ENCODE measurements at regions not wholly inside any gene's neighbourhood (a gene's known extent, or its start where the extent isn't known, plus 50 kb on each side); places are given as distances from the start of the nearest gene placed in this dataset.

- H3K4me3 ChIP-seq (ENCODE audit: low read depth, low read length): no peak overlapping the region
- TF ChIP-seq CTCF (IDR thresholded peaks at IDR 0.05; ENCODE audit: low read depth, low read length): no peak
These were observed 475.2 kb downstream of the SETD4 start for GRCh38 chr21:35585155-35585554.

- H3K4me3 ChIP-seq (ENCODE audit: low read depth, low read length): no peak overlapping the region
These were observed 476.6 kb downstream of the SETD4 start for GRCh38 chr21:35583566-35584216.

GRCh38 chr21:35582731-35583130 is 477.6 kb downstream of the SETD4 start:
- TF ChIP-seq CTCF (IDR thresholded peaks at IDR 0.05; ENCODE audit: low read depth, low read length): no peak
- H3K4me3 ChIP-seq (ENCODE audit: low read depth, low read length): no peak overlapping the region

More at GRCh38 chr21:35583566-35584216, 476.6 kb downstream of the SETD4 start:
- no peak for TF ChIP-seq CTCF (IDR thresholded peaks at IDR 0.05; ENCODE audit: low read depth, low read length)

- TF ChIP-seq CTCF (IDR thresholded peaks at IDR 0.05; ENCODE audit: low read depth, low read length): no peak
- no peak overlapping the region for H3K4me3 ChIP-seq (ENCODE audit: low read depth, low read length)
These were observed 478.7 kb downstream of the SETD4 start for GRCh38 chr21:35581640-35582039.

- TF ChIP-seq CTCF (IDR thresholded peaks at IDR 0.05; ENCODE audit: low read depth, low read length): no peak
- no peak overlapping the region for H3K4me3 ChIP-seq (ENCODE audit: low read depth, low read length)
These were observed 480.6 kb downstream of the SETD4 start for GRCh38 chr21:35579520-35580293.

- H3K4me3 ChIP-seq (ENCODE audit: low read depth, low read length): no peak overlapping the region
- no peak for TF ChIP-seq CTCF (IDR thresholded peaks at IDR 0.05; ENCODE audit: low read depth, low read length)
These were observed 481.4 kb downstream of the SETD4 start for GRCh38 chr21:35578831-35579471.

- no peak overlapping the region for H3K4me3 ChIP-seq (ENCODE audit: low read depth, low read length)
- TF ChIP-seq CTCF (IDR thresholded peaks at IDR 0.05; ENCODE audit: low read depth, low read length): no peak
These were observed 482.0 kb downstream of the SETD4 start for GRCh38 chr21:35578347-35578782.
